ENCODE measurements at regions not wholly inside any gene's neighbourhood (a gene's known extent, or its start where the extent isn't known, plus 50 kb on each side); places are given as distances from the start of the nearest gene placed in this dataset.
A peak's percentile ranks its signal among the peaks of the same experiment; 100 is the strongest.

DNA sequence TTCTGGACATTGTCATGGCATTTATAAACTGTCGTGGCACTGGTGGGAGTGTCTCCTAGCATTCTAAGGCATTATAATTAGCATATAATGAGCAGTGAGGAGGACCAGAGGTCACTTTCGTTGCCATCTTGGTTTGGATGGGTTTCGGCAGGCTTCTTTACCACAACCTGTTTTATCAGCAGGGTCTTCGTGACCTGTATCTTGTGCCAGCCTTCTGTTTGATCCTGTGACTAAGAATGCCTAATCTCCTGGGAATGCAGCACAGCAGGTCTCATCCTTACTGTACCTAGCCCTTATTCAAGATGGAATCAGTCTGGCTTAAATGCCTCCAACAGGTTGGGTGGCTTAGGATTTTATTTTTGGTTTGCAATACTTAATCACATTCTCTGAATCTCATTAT is 142.7 kb upstream of the GGTLC1 start:
- Histone ChIP-seq H3K27ac (no peak overlapping the region), H3K27me3 (no peaks in the 10 kb centered on the region), H3K9me3 (no peaks in the 10 kb centered on the region), H3K4me3 (no peak overlapping the region), H3K4me1 (no peaks in the 10 kb centered on the region), H3K36me3 (no peaks in the 10 kb centered on the region)
- DNase-seq (ENCODE audit: extremely low spot score in 2 of 2): no peak
- intact Hi-C loops (cut with DNase I): no loop called here
- no peak for TF ChIP-seq POLR2AphosphoS5 (IDR thresholded peaks at IDR 0.05; ENCODE audit: insufficient read depth in 1 of 2, low read depth in 1 of 2)
- no peak for TF ChIP-seq POLR2A (IDR thresholded peaks at IDR 0.05)
- TF ChIP-seq, protein P1, sequence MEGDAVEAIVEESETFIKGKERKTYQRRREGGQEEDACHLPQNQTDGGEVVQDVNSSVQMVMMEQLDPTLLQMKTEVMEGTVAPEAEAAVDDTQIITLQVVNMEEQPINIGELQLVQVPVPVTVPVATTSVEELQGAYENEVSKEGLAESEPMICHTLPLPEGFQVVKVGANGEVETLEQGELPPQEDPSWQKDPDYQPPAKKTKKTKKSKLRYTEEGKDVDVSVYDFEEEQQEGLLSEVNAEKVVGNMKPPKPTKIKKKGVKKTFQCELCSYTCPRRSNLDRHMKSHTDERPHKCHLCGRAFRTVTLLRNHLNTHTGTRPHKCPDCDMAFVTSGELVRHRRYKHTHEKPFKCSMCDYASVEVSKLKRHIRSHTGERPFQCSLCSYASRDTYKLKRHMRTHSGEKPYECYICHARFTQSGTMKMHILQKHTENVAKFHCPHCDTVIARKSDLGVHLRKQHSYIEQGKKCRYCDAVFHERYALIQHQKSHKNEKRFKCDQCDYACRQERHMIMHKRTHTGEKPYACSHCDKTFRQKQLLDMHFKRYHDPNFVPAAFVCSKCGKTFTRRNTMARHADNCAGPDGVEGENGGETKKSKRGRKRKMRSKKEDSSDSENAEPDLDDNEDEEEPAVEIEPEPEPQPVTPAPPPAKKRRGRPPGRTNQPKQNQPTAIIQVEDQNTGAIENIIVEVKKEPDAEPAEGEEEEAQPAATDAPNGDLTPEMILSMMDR (IDR thresholded peaks at IDR 0.05): no peak

DNA sequence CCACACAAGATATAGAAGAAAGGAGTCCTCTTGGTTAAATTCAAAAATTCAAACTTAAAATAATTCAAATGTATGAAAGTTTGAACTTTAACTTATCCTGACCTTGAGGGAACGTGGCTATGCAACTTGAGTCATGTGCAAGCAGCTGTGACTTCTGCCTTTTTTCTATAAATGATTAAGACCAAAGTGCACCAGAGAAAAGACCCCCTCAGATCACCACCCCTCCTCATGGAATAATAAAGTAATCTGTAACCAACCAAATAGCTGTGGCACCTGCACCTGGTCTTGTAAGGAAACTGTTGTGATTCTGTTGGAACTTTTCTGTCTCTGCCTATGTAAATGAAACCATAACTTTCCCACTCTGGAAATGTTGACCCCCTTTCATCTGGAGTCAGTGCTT is 141.1 kb upstream of the GGTLC1 start:
- Histone ChIP-seq H3K9me3 (no peaks in the 10 kb centered on the region), H3K4me1 (no peaks in the 10 kb centered on the region), H3K36me3 (no peaks in the 10 kb centered on the region), H3K4me3 (no peak overlapping the region), H3K27me3 (no peaks in the 10 kb centered on the region), H3K27ac (no peak overlapping the region)
- no peak for TF ChIP-seq POLR2A (IDR thresholded peaks at IDR 0.05)
- intact Hi-C loops (cut with DNase I): no loop called here
- no peak for DNase-seq (ENCODE audit: extremely low spot score in 2 of 2)

DNA sequence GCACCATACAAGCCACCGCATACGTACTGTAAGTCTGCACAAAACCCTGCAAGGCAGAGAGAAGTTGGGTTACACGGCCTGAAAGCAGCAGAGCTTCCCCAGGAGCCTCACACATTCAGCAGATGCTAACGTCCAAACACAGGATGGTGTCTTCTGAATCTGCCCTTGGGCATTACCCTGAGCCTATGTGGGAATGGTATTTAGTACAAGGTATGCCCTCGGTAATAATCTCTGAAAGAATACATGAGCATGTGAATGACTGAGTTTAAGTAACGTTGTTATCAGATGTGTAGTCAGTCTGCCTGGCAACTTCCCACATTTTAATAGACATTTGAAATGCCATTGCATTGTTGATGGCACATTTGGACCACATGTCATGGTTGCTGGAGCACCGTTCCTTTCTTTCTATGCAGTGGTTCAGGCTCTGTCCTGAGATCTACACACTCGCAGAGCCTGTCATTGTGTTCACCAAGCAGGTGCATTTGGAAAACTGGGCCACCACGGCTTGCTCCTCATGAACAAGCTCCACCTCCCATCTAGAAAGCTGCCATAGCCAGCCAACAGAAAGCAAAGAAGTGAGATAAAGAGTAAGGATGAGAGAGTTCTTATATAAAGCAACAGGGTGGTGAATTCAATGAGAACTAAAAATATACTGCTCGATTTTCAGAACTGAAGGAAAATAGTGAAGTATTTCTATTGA is 136.5 kb upstream of the GGTLC1 start:
- no peak for TF ChIP-seq POLR2A (IDR thresholded peaks at IDR 0.05)
- no peak for TF ChIP-seq POLR2AphosphoS5 (IDR thresholded peaks at IDR 0.05; ENCODE audit: insufficient read depth in 1 of 2, low read depth in 1 of 2)
- TF ChIP-seq, protein P1 (IDR thresholded peaks at IDR 0.05): no peak
- Histone ChIP-seq H3K27me3 (no peaks in the 10 kb centered on the region), H3K9me3 (no peaks in the 10 kb centered on the region), H3K4me3 (no peak overlapping the region), H3K36me3 (no peaks in the 10 kb centered on the region), H3K4me1 (no peaks in the 10 kb centered on the region), H3K27ac (no peak overlapping the region)
- DNase-seq (ENCODE audit: extremely low spot score in 2 of 2): no peak
- intact Hi-C loops (cut with DNase I): no loop called here

DNA sequence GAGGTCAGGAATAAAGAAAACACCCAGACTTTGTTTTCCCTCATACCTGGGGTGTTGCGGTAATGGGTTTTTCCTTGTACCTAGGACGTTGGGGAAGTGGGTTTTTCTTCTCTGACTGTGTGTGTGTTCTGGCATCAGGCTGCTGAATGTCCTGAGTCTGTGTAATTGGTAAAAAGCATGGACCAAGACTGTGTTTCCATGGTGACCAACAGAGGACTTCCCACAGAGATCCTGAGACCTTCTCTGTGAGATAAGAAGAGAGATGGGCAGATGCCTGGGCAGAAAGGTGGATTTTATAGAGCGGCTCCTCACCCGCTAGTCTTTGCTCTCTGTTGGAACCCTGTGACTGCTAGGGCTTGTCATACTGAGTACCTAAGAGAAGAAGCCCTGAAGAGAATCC is 135.4 kb upstream of the GGTLC1 start:
- Histone ChIP-seq H3K9me3 (no peaks in the 10 kb centered on the region), H3K36me3 (no peaks in the 10 kb centered on the region), H3K4me3 (no peak overlapping the region), H3K4me1 (peaks cover 3% of the 10 kb centered on the region), H3K27ac (no peak overlapping the region), H3K27me3 (no peaks in the 10 kb centered on the region)
- TF ChIP-seq, protein P1 (IDR thresholded peaks at IDR 0.05): no peak
- TF ChIP-seq POLR2AphosphoS5 (IDR thresholded peaks at IDR 0.05; ENCODE audit: insufficient read depth in 1 of 2, low read depth in 1 of 2): no peak
- TF ChIP-seq POLR2A (IDR thresholded peaks at IDR 0.05): no peak
- intact Hi-C loops (cut with DNase I): no loop called here
- DNase-seq (ENCODE audit: extremely low spot score in 2 of 2): no peak

DNA sequence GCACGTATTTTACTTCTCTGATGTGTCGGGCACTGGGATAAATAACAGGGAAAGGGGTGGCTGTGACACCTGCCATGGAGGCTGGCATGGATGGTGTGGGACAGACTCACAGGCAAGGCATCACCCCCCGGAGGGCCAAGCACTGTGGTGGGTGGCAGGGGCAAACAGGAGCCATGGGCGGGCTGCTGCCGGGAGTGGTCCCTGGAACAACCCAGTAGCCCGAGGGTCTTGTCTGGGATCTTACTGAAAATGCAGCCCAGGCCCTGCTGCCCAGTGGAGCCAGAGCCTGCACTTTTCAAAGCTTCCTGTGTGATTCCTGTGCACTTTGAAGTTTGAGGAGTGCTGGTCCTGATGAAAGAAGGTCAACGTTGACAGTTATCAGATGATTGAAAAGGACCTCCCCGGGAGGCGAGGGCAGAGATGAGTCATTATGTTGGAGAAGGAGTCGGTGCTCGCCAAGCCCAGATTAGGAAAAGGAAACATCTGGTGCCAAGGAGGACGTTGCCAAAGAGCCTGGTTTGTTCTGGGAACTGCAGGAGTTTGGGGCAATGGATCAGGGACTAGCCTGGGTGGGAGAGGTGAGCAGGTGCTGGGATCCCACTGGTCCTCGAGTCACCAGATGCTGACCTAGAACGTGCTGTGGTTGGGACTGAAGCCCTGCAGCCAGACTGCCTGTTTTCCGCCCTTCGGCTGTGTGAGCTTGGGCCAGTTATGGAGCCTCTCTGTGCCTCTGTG is 130.0 kb upstream of the GGTLC1 start:
- TF ChIP-seq, protein P1 (IDR thresholded peaks at IDR 0.05): no peak
- peak in 1 of 2 donors; percentile 33 for TF ChIP-seq POLR2AphosphoS5 (IDR thresholded peaks at IDR 0.05; ENCODE audit: insufficient read depth in 1 of 2, low read depth in 1 of 2)
- Histone ChIP-seq H3K36me3 (no peaks in the 10 kb centered on the region), H3K4me1 (peaks cover 15% of the 10 kb centered on the region), H3K27me3 (no peaks in the 10 kb centered on the region), H3K9me3 (no peaks in the 10 kb centered on the region), H3K27ac (no peak overlapping the region), H3K4me3 (no peak overlapping the region)
- no peak for DNase-seq (ENCODE audit: extremely low spot score in 2 of 2)
- intact Hi-C loops (cut with DNase I): no loop called here

All from vagina (tissue), 2 donors.